ENCODE measurements at regions not wholly inside any gene's neighbourhood (a gene's known extent, or its start where the extent isn't known, plus 50 kb on each side); places are given as distances from the start of the nearest gene placed in this dataset.

- TF ChIP-seq CTCF (IDR thresholded peaks at IDR 0.05) = no peak
- TF ChIP-seq POLR2AphosphoS5 (IDR thresholded peaks at IDR 0.05; ENCODE audit: low read depth, low read length) = no peak
- no peak for TF ChIP-seq TCF7L2 (IDR thresholded peaks at IDR 0.05; ENCODE audit: low read depth, low read length)
Measured at GRCh38 chr6:14436592-14437132, 319.1 kb downstream of the CD83 start.
